SIG-M5 treated with dmso at 0.1 percent for 504 hours (cell line): ENCODE measurements at regions not wholly inside any gene's neighbourhood (a gene's known extent, or its start where the extent isn't known, plus 50 kb on each side); places are given as distances from the start of the nearest gene placed in this dataset.

ENCODE experiments used
- DNase-seq: peaks from one replicate; lab custom pipeline; 2025; ENCODE audit not compliant: unreplicated experiment; lab: John Stamatoyannopoulos, UW

- no peak for DNase-seq
These were observed 925.4 kb upstream of the TMPRSS15 start for GRCh38 chr21:19328954-19329353.

GRCh38 chr21:19340303-19340702 is 936.7 kb upstream of the TMPRSS15 start:
- DNase-seq: no peak

- DNase-seq: no peak
These were observed 937.4 kb upstream of the TMPRSS15 start for GRCh38 chr21:19340954-19341353.

GRCh38 chr21:19343711-19344110 is 940.1 kb upstream of the TMPRSS15 start:
- DNase-seq: no peak

- no peak for DNase-seq
These were observed 946.7 kb upstream of the TMPRSS15 start for GRCh38 chr21:19350286-19350685.

- DNase-seq: no peak
These were observed 949.7 kb upstream of the TMPRSS15 start for GRCh38 chr21:19353256-19353655.

- peak; percentile 9 for DNase-seq
These were observed 965.4 kb upstream of the TMPRSS15 start for GRCh38 chr21:19368944-19369343.

- DNase-seq: no peak
These were observed 988.8 kb upstream of the TMPRSS15 start for GRCh38 chr21:19392390-19392789.

GRCh38 chr21:19400223-19400770 is 996.7 kb upstream of the TMPRSS15 start:
- DNase-seq: no peak

GRCh38 chr21:19402870-19403269 is 999.3 kb upstream of the TMPRSS15 start:
- no peak for DNase-seq

GRCh38 chr21:19405326-19405725 is 1001.7 kb upstream of the TMPRSS15 start:
- no peak for DNase-seq

- no peak for DNase-seq
These were observed 1017.0 kb upstream of the TMPRSS15 start for GRCh38 chr21:19420565-19420964.

- DNase-seq: no peak
These were observed 1030.0 kb upstream of the TMPRSS15 start for GRCh38 chr21:19433623-19434022.

- DNase-seq: no peak
These were observed 1037.4 kb upstream of the TMPRSS15 start for GRCh38 chr21:19440792-19441655.

GRCh38 chr21:19458295-19458694 is 1054.7 kb upstream of the TMPRSS15 start:
- DNase-seq: no peak

GRCh38 chr21:19461481-19462205 is 1058.1 kb upstream of the TMPRSS15 start:
- DNase-seq: no peak

GRCh38 chr21:19463966-19464365 is 1060.4 kb upstream of the TMPRSS15 start:
- no peak for DNase-seq

GRCh38 chr21:19468991-19469715 is 1065.6 kb upstream of the TMPRSS15 start:
- no peak for DNase-seq

GRCh38 chr21:19475525-19475924 is 1071.9 kb upstream of the TMPRSS15 start:
- DNase-seq: no peak

- DNase-seq: no peak
These were observed 1086.3 kb upstream of the TMPRSS15 start for GRCh38 chr21:19489930-19490329.

GRCh38 chr21:19490481-19490880 is 1086.9 kb upstream of the TMPRSS15 start:
- no peak for DNase-seq
